Loucy (cell line): ENCODE measurements at regions not wholly inside any gene's neighbourhood (a gene's known extent, or its start where the extent isn't known, plus 50 kb on each side); places are given as distances from the start of the nearest gene placed in this dataset.

ENCODE experiments used
- CTCF ChIP-seq: fragments of 200-600 bp; sonication (generic); conservative IDR thresholded peaks from 2 replicates; pipeline ENCODE4 v1.5.1; 2014; ENCODE audit warnings: mild to moderate bottlenecking, antibody characterized with exemption, low read length
- EZH2phosphoT487 ChIP-seq: fragments of 200-600 bp; IDR thresholded peaks from 2 replicates; pipeline ENCODE4 v1.6.1; 2018; ENCODE audit warnings: antibody characterized with exemption, mild to moderate bottlenecking, moderate library complexity, borderline replicate concordance

- TF ChIP-seq CTCF, result no peak
- no peak for TF ChIP-seq EZH2phosphoT487
Observed at GRCh38 chr1:5688081-5689077, 303.8 kb downstream of the NPHP4 start.
